Kidney epithelial cell (primary cell): ENCODE measurements at regions not wholly inside any gene's neighbourhood (a gene's known extent, or its start where the extent isn't known, plus 50 kb on each side); places are given as distances from the start of the nearest gene placed in this dataset.

Experiments used
- DNase-seq: peaks from one replicate; pipeline ENCODE4 v3.0.0-alpha.2; 2010; ENCODE audit warnings: low read depth
- H3K27me3 ChIP-seq: 2 replicates; pipeline ENCODE4 v1.6.0; 2011; ENCODE audit warnings: low read length; ENCODE audit not compliant: control insufficient read depth, insufficient read depth
- H3K36me3 ChIP-seq: 2 replicates; pipeline ENCODE4 v1.5.1; 2011; ENCODE audit warnings: low read length; ENCODE audit not compliant: control insufficient read depth, insufficient read depth
- H3K4me3 ChIP-seq: 2 replicates; pipeline ENCODE4 v1.5.1; 2011; ENCODE audit warnings: low read depth, mild to moderate bottlenecking, control low read depth, low read length
- CTCF ChIP-seq: IDR thresholded peaks from 2 replicates; pipeline ENCODE4 v1.5.1; 2011; ENCODE audit warnings: mild to moderate bottlenecking, moderate library complexity, low read length, control low read depth, inconsistent platforms; ENCODE audit not compliant: insufficient read depth, poor library complexity, severe bottlenecking

- DNase-seq = no peak
- H3K27me3 ChIP-seq = no peaks in the 10 kb centered on the region
- no peaks in the 10 kb centered on the region for H3K36me3 ChIP-seq
- H3K4me3 ChIP-seq = no peak overlapping the region
- TF ChIP-seq CTCF = no peak
These were observed 540.3 kb downstream of the ETS1 start for GRCh38 chr11:128047026-128047425.

- no peak for TF ChIP-seq CTCF
- H3K36me3 ChIP-seq = no peaks in the 10 kb centered on the region
- no peaks in the 10 kb centered on the region for H3K27me3 ChIP-seq
- no peak overlapping the region for H3K4me3 ChIP-seq
- DNase-seq = no peak
These were observed 541.1 kb downstream of the ETS1 start for GRCh38 chr11:128046213-128046612.

DNA sequence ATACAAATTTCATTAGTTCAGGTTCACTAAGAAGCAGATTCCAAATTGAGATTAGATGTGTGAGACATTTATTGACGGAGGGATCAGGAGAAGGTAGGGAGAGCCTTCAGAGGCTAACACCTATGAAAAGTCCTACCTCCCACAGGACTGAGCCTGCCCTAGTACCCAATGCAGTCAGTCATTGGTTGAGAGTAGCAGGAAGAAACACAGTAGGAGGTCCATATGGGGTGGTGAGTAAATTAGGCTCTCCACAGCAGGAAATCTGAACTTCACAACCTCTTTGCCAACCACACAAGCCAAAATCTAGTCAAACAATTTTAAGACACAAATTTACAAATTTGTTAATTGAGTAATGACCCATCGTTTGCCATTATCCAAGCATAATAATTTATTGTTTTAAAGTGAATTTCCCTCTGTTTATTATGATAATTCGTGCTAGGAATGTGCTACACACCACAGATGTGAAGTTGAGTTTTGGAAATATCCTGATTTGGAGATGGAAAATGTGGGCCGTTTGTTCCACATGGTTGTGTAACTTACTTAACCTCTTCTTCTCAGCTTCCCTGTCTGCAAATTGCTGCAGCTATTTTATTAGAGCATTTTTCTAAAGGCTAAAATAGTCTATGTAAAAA is 542.1 kb downstream of the ETS1 start:
- TF ChIP-seq CTCF = no peak
- Histone ChIP-seq H3K36me3 (no peaks in the 10 kb centered on the region), H3K4me3 (no peak overlapping the region), H3K27me3 (no peaks in the 10 kb centered on the region)
- no peak for DNase-seq

DNA sequence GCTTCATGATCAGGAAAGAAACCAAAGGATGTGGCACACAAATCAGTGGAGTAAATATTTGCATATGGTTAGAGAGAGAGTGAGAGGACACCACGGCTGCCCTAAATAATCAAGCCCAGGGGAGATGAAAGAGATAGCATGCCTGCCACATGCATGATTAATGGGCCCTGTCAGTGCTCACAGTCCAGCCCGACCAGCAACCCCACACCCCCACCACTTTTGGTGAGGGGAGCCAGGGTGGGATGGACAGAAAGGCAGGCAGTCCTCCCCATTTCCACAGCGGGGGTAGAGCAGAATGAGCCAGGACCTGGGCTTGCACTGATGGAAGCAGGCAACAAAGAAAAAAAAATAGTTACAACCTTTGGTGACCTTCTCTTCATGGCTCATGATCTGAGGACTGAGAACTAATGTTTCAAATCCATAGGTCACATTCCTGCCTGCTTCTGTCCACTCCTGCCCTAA is 545.0 kb downstream of the ETS1 start:
- TF ChIP-seq CTCF = no peak
- no peak for DNase-seq
- Histone ChIP-seq H3K4me3 (no peak overlapping the region), H3K36me3 (no peaks in the 10 kb centered on the region), H3K27me3 (no peaks in the 10 kb centered on the region)

DNA sequence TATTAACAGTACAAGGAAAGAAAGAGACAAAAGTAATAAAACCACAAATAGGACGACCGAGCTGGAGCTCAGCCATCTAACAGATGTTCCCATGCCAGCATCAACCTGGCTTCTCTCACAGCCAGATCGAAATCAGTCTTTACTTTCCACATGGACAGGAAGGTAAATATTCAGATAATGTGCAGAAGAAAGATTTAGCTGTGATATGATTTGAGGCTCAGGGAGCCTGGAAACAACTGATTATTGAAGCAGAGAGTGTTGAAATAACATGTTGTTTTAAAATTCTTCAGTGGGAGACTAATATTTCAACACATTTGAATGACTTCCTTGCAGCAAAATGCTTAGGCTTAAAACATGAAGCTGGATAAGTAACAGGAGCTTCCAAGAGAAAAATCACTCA is 546.8 kb downstream of the ETS1 start:
- DNase-seq = no peak
- Histone ChIP-seq H3K36me3 (no peaks in the 10 kb centered on the region), H3K27me3 (no peaks in the 10 kb centered on the region), H3K4me3 (no peak overlapping the region)
- no peak for TF ChIP-seq CTCF
